SK-N-SH (cell line): ENCODE measurements at regions not wholly inside any gene's neighbourhood (a gene's known extent, or its start where the extent isn't known, plus 50 kb on each side); places are given as distances from the start of the nearest gene placed in this dataset.

Experiments used
- CTCF ChIA-PET: fragments of 300-600, 350-600 bp; formaldehyde crosslinking; extraction: SDS; loops from one replicate; lab custom pipeline; 2021; lab: Yijun Ruan, JAX
- POLR2A ChIA-PET: fragments of 350-600 bp; sonication (Branson Sonifier 250); formaldehyde crosslinking; extraction: SDS; loops from one replicate; lab custom pipeline; 2020; ENCODE audit warnings: antibody characterized with exemption, inconsistent platforms; lab: Yijun Ruan, JAX
- DNase-seq: peaks from one replicate; pipeline ENCODE4 v3.0.0; 2012
- H2AFZ ChIP-seq: fragments of 200-600 bp; sonication (generic); 2 replicates; pipeline ENCODE4 v1.8.1; 2016; ENCODE audit warnings: antibody characterized with exemption, mild to moderate bottlenecking, low read depth
- H3F3A ChIP-seq: fragments of 200-600 bp; sonication (generic); replicated peaks from 2 replicates; pipeline ENCODE3; 2016; ENCODE audit warnings: antibody characterized with exemption, mild to moderate bottlenecking; ENCODE audit not compliant: insufficient read depth
- H3K27ac ChIP-seq, 2 experiments: fragments of 200-500 bp in 1 of 2; fragments of 200-600 bp in 1 of 2; sonication (Bioruptor generic) in 1 of 2; sonication (generic), shearing (Covaris generic) in 1 of 2; 2 replicates each; pipeline versions ENCODE4 v1.5.1 to v1.6.1; 2014 to 2016; ENCODE audit warnings: low read depth in 2 of 2, inconsistent platforms in 1 of 2, low read length in 1 of 2, mild to moderate bottlenecking in 1 of 2, mixed read lengths in 1 of 2
- H3K27me3 ChIP-seq: fragments of 200-600 bp; sonication (generic), shearing (Covaris generic); 2 replicates; pipeline ENCODE4 v1.6.1; 2016; ENCODE audit warnings: mixed run types; ENCODE audit not compliant: insufficient read depth
- H3K36me3 ChIP-seq, 2 experiments: fragments of 200-500 bp in 1 of 2; fragments of 200-600 bp in 1 of 2; sonication (Bioruptor generic) in 1 of 2; sonication (generic) in 1 of 2; replicated peaks in 1 of 2; 2 replicates each; pipeline versions ENCODE3 to v1.5.1; 2014 to 2016; ENCODE audit warnings: low read length in 1 of 2, mild to moderate bottlenecking in 1 of 2; ENCODE audit not compliant: insufficient read depth in 2 of 2, control insufficient read depth in 1 of 2
- H3K4me1 ChIP-seq, 2 experiments: fragments of 200-500 bp in 1 of 2; fragments of 200-600 bp in 1 of 2; sonication (Bioruptor generic) in 1 of 2; sonication (generic), shearing (Covaris generic) in 1 of 2; 2 replicates each; pipeline versions ENCODE4 v1.5.1 to v1.6.1; 2014 to 2016; ENCODE audit warnings: low read depth in 1 of 2, low read length in 1 of 2, mixed run types in 1 of 2; ENCODE audit not compliant: insufficient read depth in 2 of 2, control insufficient read depth in 1 of 2
- H3K4me2 ChIP-seq: fragments of 200-600 bp; sonication (generic), shearing (Covaris generic); 2 replicates; pipeline ENCODE4 v1.6.1; 2017; ENCODE audit warnings: mixed run types
- H3K4me3 ChIP-seq, 2 experiments: fragments of 200-500 bp in 1 of 2; fragments of 200-600 bp in 1 of 2; sonication (Bioruptor generic) in 1 of 2; sonication (generic), shearing (Covaris generic) in 1 of 2; 2 replicates each; pipeline versions ENCODE4 v1.5.1 to v1.8.1; 2014 to 2016; ENCODE audit warnings: low read depth in 2 of 2, inconsistent platforms in 1 of 2, low read length in 1 of 2, mild to moderate bottlenecking in 1 of 2, mixed read lengths in 1 of 2, moderate library complexity in 1 of 2
- H3K79me2 ChIP-seq: fragments of 200-600 bp; sonication (generic); 2 replicates; pipeline ENCODE4 v1.8.1; 2017; ENCODE audit warnings: mild to moderate bottlenecking; ENCODE audit not compliant: insufficient read depth
- H3K9ac ChIP-seq: fragments of 200-600 bp; sonication (generic); 2 replicates; pipeline ENCODE4 v1.6.1; 2017; ENCODE audit warnings: mixed run types
- H3K9me2 ChIP-seq: fragments of 200-600 bp; sonication (generic); 2 replicates; pipeline ENCODE4 v1.6.1; 2017; ENCODE audit warnings: mixed run types
- H3K9me3 ChIP-seq: fragments of 200-600 bp; sonication (generic); 2 replicates; pipeline ENCODE4 v1.6.1; 2017; ENCODE audit warnings: mixed run types, mild to moderate bottlenecking, moderate library complexity
- H4K20me1 ChIP-seq: fragments of 200-600 bp; sonication (generic); 2 replicates; pipeline ENCODE4 v1.6.1; 2017; ENCODE audit warnings: mild to moderate bottlenecking, mixed run types; ENCODE audit not compliant: insufficient read depth
- CTCF ChIP-seq: fragments of 200-600 bp; sonication (generic); IDR thresholded peaks from 2 replicates; pipeline ENCODE4 v1.6.1; 2017; ENCODE audit warnings: antibody characterized with exemption, mild to moderate bottlenecking, moderate library complexity
- EZH2phosphoT487 ChIP-seq: fragments of 200-600 bp; sonication (generic); IDR thresholded peaks from 2 replicates; pipeline ENCODE4 v1.6.1; 2017; ENCODE audit warnings: low read depth, mixed run types, mild to moderate bottlenecking, antibody characterized with exemption, moderate library complexity, borderline replicate concordance
- FOXJ3 ChIP-seq: sonication (generic); formaldehyde crosslinking; IDR thresholded peaks from 2 replicates; pipeline ENCODE4 v1.5.1; 2020; ENCODE audit warnings: mild to moderate bottlenecking, missing genetic modification reagents
- GABPA ChIP-seq: IDR thresholded peaks from 2 replicates; pipeline ENCODE4 v1.4.0; 2012; ENCODE audit warnings: low read depth, mild to moderate bottlenecking
- JUND ChIP-seq: IDR thresholded peaks from 2 replicates; pipeline ENCODE4 v1.4.0; 2012
- NFIC ChIP-seq: IDR thresholded peaks from 2 replicates; pipeline ENCODE4 v1.4.0; 2012; ENCODE audit warnings: borderline replicate concordance
- NRF1 ChIP-seq: IDR thresholded peaks from 2 replicates; pipeline ENCODE4 v1.6.1; 2012; ENCODE audit warnings: low read depth, mild to moderate bottlenecking, low read length
- REST ChIP-seq: IDR thresholded peaks from 2 replicates; pipeline ENCODE4 v1.6.1; 2012; ENCODE audit warnings: mild to moderate bottlenecking, low read depth, low read length, moderate library complexity
- SIN3A ChIP-seq: IDR thresholded peaks from 2 replicates; pipeline ENCODE4 v1.6.1; 2012; ENCODE audit warnings: low read depth, mild to moderate bottlenecking, low read length, moderate library complexity, borderline replicate concordance
- TAF1 ChIP-seq: IDR thresholded peaks from 2 replicates; pipeline ENCODE4 v1.6.1; 2012; ENCODE audit warnings: low read depth, mild to moderate bottlenecking, low read length, moderate library complexity, borderline replicate concordance
- TCF12 ChIP-seq: IDR thresholded peaks from 2 replicates; pipeline ENCODE4 v1.4.0; 2012
- TEAD4 ChIP-seq: IDR thresholded peaks from 2 replicates; pipeline ENCODE4 v1.4.0; 2012; ENCODE audit warnings: mild to moderate bottlenecking, borderline replicate concordance; ENCODE audit not compliant: insufficient read depth
- WGBS: methylation state at CpG from one replicate; pipeline ENCODE4 v1.1.6; 2017; ENCODE audit warnings: low lambda C conversion rate; 5-methylcytosine and 5-hydroxymethylcytosine counted together
- TF ChIP-seq, protein P1 (sequence below): fragments of 150-350 bp; IDR thresholded peaks from 2 replicates; pipeline ENCODE4 v1.6.1; 2017; ENCODE audit warnings: antibody characterized with exemption, low read length, low read depth, borderline replicate concordance
- TF ChIP-seq, protein P2 (sequence below): IDR thresholded peaks from 2 replicates; pipeline ENCODE4 v1.4.0; 2012; ENCODE audit warnings: low read depth
- TF ChIP-seq, protein P3 (sequence below): fragments of 150-350 bp; IDR thresholded peaks from 2 replicates; pipeline ENCODE4 v1.6.1; 2016; ENCODE audit warnings: mild to moderate bottlenecking, low read depth, low read length
- TF ChIP-seq, protein P4 (sequence below): IDR thresholded peaks from 2 replicates; pipeline ENCODE4 v1.4.0; 2012; ENCODE audit warnings: low read depth, borderline replicate concordance

DNA sequence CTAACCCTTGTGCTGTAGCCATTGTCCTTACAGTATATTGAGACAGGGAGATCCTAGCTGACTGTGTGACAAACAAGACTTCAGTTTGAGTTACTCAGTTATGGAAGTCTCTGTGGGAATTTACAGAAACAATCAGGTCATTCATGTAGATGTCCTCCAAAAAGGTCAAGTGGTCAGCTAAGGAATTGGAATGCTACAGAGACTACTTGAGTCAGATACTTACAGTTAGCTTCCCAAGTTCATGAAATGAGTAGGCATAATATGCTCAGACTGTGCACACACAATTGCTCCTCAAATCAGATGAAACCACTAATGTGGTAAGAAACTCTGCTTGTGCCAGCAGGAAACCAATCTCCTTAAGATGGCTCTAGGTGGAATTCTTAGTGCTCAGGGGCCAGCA, 985.7 kb downstream of the NSUN3 start (continued):
- TF ChIP-seq, protein P1, sequence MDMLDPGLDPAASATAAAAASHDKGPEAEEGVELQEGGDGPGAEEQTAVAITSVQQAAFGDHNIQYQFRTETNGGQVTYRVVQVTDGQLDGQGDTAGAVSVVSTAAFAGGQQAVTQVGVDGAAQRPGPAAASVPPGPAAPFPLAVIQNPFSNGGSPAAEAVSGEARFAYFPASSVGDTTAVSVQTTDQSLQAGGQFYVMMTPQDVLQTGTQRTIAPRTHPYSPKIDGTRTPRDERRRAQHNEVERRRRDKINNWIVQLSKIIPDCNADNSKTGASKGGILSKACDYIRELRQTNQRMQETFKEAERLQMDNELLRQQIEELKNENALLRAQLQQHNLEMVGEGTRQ = no peak
- TF ChIP-seq TEAD4 = no peak
- TF ChIP-seq TAF1 = no peak
- TF ChIP-seq NFIC = no peak
- TF ChIP-seq CTCF = no peak
- no peak for TF ChIP-seq JUND
- no peak for TF ChIP-seq NRF1
- TF ChIP-seq SIN3A = no peak

DNA sequence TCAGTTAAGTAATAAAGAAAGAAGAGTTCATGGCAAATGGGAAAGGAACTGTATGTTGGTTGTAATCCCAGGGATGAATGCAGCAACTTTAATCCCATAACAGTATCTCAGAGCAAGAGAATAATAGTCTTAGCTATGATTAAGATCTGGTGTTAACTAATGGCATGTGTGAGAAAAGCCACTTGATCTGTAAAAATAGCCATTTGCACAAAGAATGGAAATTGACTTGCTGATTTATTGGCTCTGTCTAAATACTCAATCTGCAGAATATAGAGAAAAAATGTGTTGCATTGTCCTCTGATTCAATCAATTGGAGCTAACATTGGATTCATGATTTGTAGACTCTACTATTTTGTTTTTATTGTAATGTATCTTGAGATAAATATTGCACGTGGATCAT, 987.0 kb downstream of the NSUN3 start:
- Histone ChIP-seq H3F3A (no peaks in the 10 kb centered on the region), H3K27ac (no peak overlapping the region), H3K79me2 (no peaks in the 10 kb centered on the region), H3K9me3 (no peaks in the 10 kb centered on the region; the same call in 1 of the 2 replicates), H3K4me3 (no peak overlapping the region), H4K20me1 (no peaks in the 10 kb centered on the region), H3K9ac (no peak overlapping the region), H3K4me1 (no peaks in the 10 kb centered on the region), H3K27me3 (no peaks in the 10 kb centered on the region), H3K4me2 (no peak overlapping the region), H3K36me3 (no peaks in the 10 kb centered on the region), H2AFZ (no peak overlapping the region), H3K9me2 (no peaks in the 10 kb centered on the region)
- ChIA-PET CTCF (no interaction called here), POLR2A (no interaction called here)
- TF ChIP-seq, protein P2, sequence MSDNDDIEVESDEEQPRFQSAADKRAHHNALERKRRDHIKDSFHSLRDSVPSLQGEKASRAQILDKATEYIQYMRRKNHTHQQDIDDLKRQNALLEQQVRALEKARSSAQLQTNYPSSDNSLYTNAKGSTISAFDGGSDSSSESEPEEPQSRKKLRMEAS = no peak
- TF ChIP-seq TCF12 (no peak), NFIC (no peak), EZH2phosphoT487 (no peak), FOXJ3 (CRISPR knock-in tag) (no peak), CTCF (no peak), GABPA (no peak), REST (no peak)
- TF ChIP-seq, protein P3, sequence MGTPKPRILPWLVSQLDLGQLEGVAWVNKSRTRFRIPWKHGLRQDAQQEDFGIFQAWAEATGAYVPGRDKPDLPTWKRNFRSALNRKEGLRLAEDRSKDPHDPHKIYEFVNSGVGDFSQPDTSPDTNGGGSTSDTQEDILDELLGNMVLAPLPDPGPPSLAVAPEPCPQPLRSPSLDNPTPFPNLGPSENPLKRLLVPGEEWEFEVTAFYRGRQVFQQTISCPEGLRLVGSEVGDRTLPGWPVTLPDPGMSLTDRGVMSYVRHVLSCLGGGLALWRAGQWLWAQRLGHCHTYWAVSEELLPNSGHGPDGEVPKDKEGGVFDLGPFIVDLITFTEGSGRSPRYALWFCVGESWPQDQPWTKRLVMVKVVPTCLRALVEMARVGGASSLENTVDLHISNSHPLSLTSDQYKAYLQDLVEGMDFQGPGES = no peak
- TF ChIP-seq, protein P4, sequence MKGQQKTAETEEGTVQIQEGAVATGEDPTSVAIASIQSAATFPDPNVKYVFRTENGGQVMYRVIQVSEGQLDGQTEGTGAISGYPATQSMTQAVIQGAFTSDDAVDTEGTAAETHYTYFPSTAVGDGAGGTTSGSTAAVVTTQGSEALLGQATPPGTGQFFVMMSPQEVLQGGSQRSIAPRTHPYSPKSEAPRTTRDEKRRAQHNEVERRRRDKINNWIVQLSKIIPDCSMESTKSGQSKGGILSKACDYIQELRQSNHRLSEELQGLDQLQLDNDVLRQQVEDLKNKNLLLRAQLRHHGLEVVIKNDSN = no peak
- no peak for DNase-seq
- WGBS = 19% methylated on average over 1 of the region's 1 CpG
